Muscle of leg (tissue), 3 donors: ENCODE measurements at regions not wholly inside any gene's neighbourhood (a gene's known extent, or its start where the extent isn't known, plus 50 kb on each side); places are given as distances from the start of the nearest gene placed in this dataset.
"Not testable (repeated sequence)": the region's sequence is repeated elsewhere in the genome, so short reads cannot be mapped to it uniquely, and the experiment has no call there.

Source experiments
- DNase-seq: peaks from one replicate; pipeline ENCODE4 v3.0.0; 2013
- H3K27ac ChIP-seq: one replicate; pipeline ENCODE4 v1.5.1; 2013; ENCODE audit warnings: mild to moderate bottlenecking, low read length, control low read depth
- H3K27me3 ChIP-seq: one replicate; pipeline ENCODE4 v1.6.1; 2013; ENCODE audit warnings: low read length; ENCODE audit not compliant: control insufficient read depth, insufficient read depth
- H3K36me3 ChIP-seq: one replicate; pipeline ENCODE4 v1.6.1; 2013; ENCODE audit warnings: low read length; ENCODE audit not compliant: control insufficient read depth, insufficient read depth
- H3K4me1 ChIP-seq: one replicate; pipeline ENCODE4 v1.6.1; 2013; ENCODE audit warnings: low read length; ENCODE audit not compliant: control insufficient read depth, insufficient read depth
- H3K4me3 ChIP-seq: one replicate; pipeline ENCODE4 v1.5.1; 2013; ENCODE audit warnings: low read length, control low read depth
- H3K9me3 ChIP-seq: replicated peaks from 2 replicates; pipeline ENCODE4 v1.6.1; 2013; ENCODE audit warnings: low read depth, low read length; ENCODE audit not compliant: control insufficient read depth
- WGBS: methylation state at CpG from one replicate; pipeline ENCODE4 v1.1.5; 2013; ENCODE audit warnings: missing lambda C conversion rate; ENCODE audit not compliant: insufficient coverage; 5-methylcytosine and 5-hydroxymethylcytosine counted together

GRCh38 chr2:209253544-209253943 lies 170.3 kb upstream of the MAP2 start:
- H3K27me3 ChIP-seq = no peaks in the 10 kb centered on the region
- no peak overlapping the region for H3K27ac ChIP-seq
- H3K4me3 ChIP-seq = no peak overlapping the region
- H3K36me3 ChIP-seq = no peaks in the 10 kb centered on the region
- H3K4me1 ChIP-seq = no peaks in the 10 kb centered on the region
- 0% methylated on average over 1 of the region's 2 CpGs for WGBS
- H3K9me3 ChIP-seq = no peaks in the 10 kb centered on the region
- DNase-seq = no peak

- Histone ChIP-seq H3K9me3 (no peaks in the 10 kb centered on the region), H3K27ac (no peak overlapping the region), H3K36me3 (no peaks in the 10 kb centered on the region), H3K27me3 (no peaks in the 10 kb centered on the region), H3K4me3 (no peak overlapping the region), H3K4me1 (no peaks in the 10 kb centered on the region)
- 90% methylated on average over 2 of the region's 7 CpGs for WGBS
- no peak for DNase-seq
Observed at GRCh38 chr2:209259767-209260166, 164.1 kb upstream of the MAP2 start.

GRCh38 chr2:209260281-209260680 lies 163.6 kb upstream of the MAP2 start:
- H3K36me3 ChIP-seq = no peaks in the 10 kb centered on the region
- no peak for DNase-seq
- no peak overlapping the region for H3K27ac ChIP-seq
- WGBS = no CpG with 5 or more reads among the region's 5 CpGs
- no peak overlapping the region for H3K4me3 ChIP-seq
- H3K4me1 ChIP-seq = no peaks in the 10 kb centered on the region
- H3K27me3 ChIP-seq = no peaks in the 10 kb centered on the region
- H3K9me3 ChIP-seq = no peaks in the 10 kb centered on the region

- not testable (repeated sequence) for H3K27me3 ChIP-seq, H3K4me1 ChIP-seq, DNase-seq, H3K4me3 ChIP-seq, H3K9me3 ChIP-seq, H3K27ac ChIP-seq, H3K36me3 ChIP-seq
- 88% methylated on average over 13 of the region's 16 CpGs for WGBS
Observed at GRCh38 chr2:209261366-209262053, 162.3 kb upstream of the MAP2 start.

GRCh38 chr2:209269024-209269423 lies 154.8 kb upstream of the MAP2 start:
- no peaks in the 10 kb centered on the region for H3K27me3 ChIP-seq
- H3K9me3 ChIP-seq = no peaks in the 10 kb centered on the region
- H3K4me3 ChIP-seq = no peak overlapping the region
- DNase-seq = no peak
- WGBS = no CpG with 5 or more reads among the region's 2 CpGs
- no peaks in the 10 kb centered on the region for H3K4me1 ChIP-seq
- no peak overlapping the region for H3K27ac ChIP-seq
- H3K36me3 ChIP-seq = no peaks in the 10 kb centered on the region

GRCh38 chr2:209276000-209276399 lies 147.8 kb upstream of the MAP2 start:
- H3K4me1 ChIP-seq = no peaks in the 10 kb centered on the region
- H3K4me3 ChIP-seq = no peak overlapping the region
- no peak overlapping the region for H3K27ac ChIP-seq
- no peaks in the 10 kb centered on the region for H3K36me3 ChIP-seq
- no peaks in the 10 kb centered on the region for H3K27me3 ChIP-seq
- WGBS = 55% methylated on average over 3 of the region's 3 CpGs
- no peak for DNase-seq
- no peaks in the 10 kb centered on the region for H3K9me3 ChIP-seq

- Histone ChIP-seq H3K27ac (no peak overlapping the region), H3K36me3 (no peaks in the 10 kb centered on the region), H3K27me3 (no peaks in the 10 kb centered on the region), H3K4me1 (no peaks in the 10 kb centered on the region), H3K4me3 (no peak overlapping the region), H3K9me3 (no peaks in the 10 kb centered on the region)
- DNase-seq = no peak
- no CpG with 5 or more reads among the region's 3 CpGs for WGBS
Observed at GRCh38 chr2:209277444-209277843, 146.4 kb upstream of the MAP2 start.

GRCh38 chr2:209298601-209299000 lies 125.2 kb upstream of the MAP2 start:
- Histone ChIP-seq H3K4me3 (no peak overlapping the region), H3K9me3 (no peaks in the 10 kb centered on the region), H3K27ac (no peak overlapping the region), H3K27me3 (no peaks in the 10 kb centered on the region), H3K36me3 (no peaks in the 10 kb centered on the region), H3K4me1 (no peaks in the 10 kb centered on the region)
- DNase-seq = no peak
- WGBS = 84% methylated on average over 2 of the region's 2 CpGs

GRCh38 chr2:209299478-209299877 lies 124.4 kb upstream of the MAP2 start:
- not testable (repeated sequence) for DNase-seq, H3K27me3 ChIP-seq, H3K36me3 ChIP-seq, H3K4me3 ChIP-seq, H3K4me1 ChIP-seq, H3K27ac ChIP-seq, H3K9me3 ChIP-seq
- 80% methylated on average over 2 of the region's 11 CpGs for WGBS

- not testable (repeated sequence) for H3K4me3 ChIP-seq, H3K9me3 ChIP-seq, DNase-seq, H3K4me1 ChIP-seq, H3K27ac ChIP-seq, H3K27me3 ChIP-seq, H3K36me3 ChIP-seq
- WGBS = 70% methylated on average over 7 of the region's 9 CpGs
Observed at GRCh38 chr2:209300766-209301165, 123.1 kb upstream of the MAP2 start.

- no CpG with 5 or more reads among the region's 2 CpGs for WGBS
Observed at GRCh38 chr2:209305026-209305425, 118.8 kb upstream of the MAP2 start.

More at GRCh38 chr2:209305026-209305425, 118.8 kb upstream of the MAP2 start:
- no peak overlapping the region for H3K4me3 ChIP-seq
- no peak for DNase-seq
- H3K27me3 ChIP-seq = no peaks in the 10 kb centered on the region
- no peak overlapping the region for H3K27ac ChIP-seq
- no peaks in the 10 kb centered on the region for H3K4me1 ChIP-seq
- no peaks in the 10 kb centered on the region for H3K36me3 ChIP-seq
- H3K9me3 ChIP-seq = no peaks in the 10 kb centered on the region
